Right lobe of liver (tissue), 4 donors: ENCODE measurements at regions not wholly inside any gene's neighbourhood (a gene's known extent, or its start where the extent isn't known, plus 50 kb on each side); places are given as distances from the start of the nearest gene placed in this dataset.

ENCODE experiments used
- POLR2A ChIP-seq: fragments of 450-650 bp; IDR thresholded peaks from one replicate; pipeline ENCODE4 v1.6.1; 2017; ENCODE audit warnings: antibody characterized with exemption, mild to moderate bottlenecking
- TF ChIP-seq, protein P1 (sequence below), 4 donors: fragments of 200-600 bp in 3 of 4; fragments of 450-650 bp in 1 of 4; IDR thresholded peaks; one replicate each; pipeline versions ENCODE4 v1.5.1 to v1.8.0; 2016 to 2022; ENCODE audit warnings: antibody characterized with exemption in 4 of 4, mild to moderate bottlenecking in 2 of 4
- donor health status: DM: no; HTN: no; CAD: no.
- donor health status: DM: no; HTN: no; CAD: no.
- donor health status: DM: no; HTN: yes; CAD: no.

GRCh38 chr6:56849896-56850295 lies 105.0 kb upstream of the BEND6 start:
- no peak for TF ChIP-seq POLR2A
- TF ChIP-seq, protein P1, sequence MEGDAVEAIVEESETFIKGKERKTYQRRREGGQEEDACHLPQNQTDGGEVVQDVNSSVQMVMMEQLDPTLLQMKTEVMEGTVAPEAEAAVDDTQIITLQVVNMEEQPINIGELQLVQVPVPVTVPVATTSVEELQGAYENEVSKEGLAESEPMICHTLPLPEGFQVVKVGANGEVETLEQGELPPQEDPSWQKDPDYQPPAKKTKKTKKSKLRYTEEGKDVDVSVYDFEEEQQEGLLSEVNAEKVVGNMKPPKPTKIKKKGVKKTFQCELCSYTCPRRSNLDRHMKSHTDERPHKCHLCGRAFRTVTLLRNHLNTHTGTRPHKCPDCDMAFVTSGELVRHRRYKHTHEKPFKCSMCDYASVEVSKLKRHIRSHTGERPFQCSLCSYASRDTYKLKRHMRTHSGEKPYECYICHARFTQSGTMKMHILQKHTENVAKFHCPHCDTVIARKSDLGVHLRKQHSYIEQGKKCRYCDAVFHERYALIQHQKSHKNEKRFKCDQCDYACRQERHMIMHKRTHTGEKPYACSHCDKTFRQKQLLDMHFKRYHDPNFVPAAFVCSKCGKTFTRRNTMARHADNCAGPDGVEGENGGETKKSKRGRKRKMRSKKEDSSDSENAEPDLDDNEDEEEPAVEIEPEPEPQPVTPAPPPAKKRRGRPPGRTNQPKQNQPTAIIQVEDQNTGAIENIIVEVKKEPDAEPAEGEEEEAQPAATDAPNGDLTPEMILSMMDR (IDR thresholded peaks at IDR 0.05): no peak
